Activated effector memory CD4-positive, alpha-beta T cell treated with Interleukin-2 at 50 U/mL for 16 hours (primary cell): ENCODE measurements at regions not wholly inside any gene's neighbourhood (a gene's known extent, or its start where the extent isn't known, plus 50 kb on each side); places are given as distances from the start of the nearest gene placed in this dataset.
"Not testable (repeated sequence)": the region's sequence is repeated elsewhere in the genome, so short reads cannot be mapped to it uniquely, and the experiment has no call there.

ENCODE experiments used
- DNase-seq: peaks from one replicate; pipeline ENCODE4 v3.0.0-alpha.2; 2020

GRCh38 chr13:22960827-22961226, 220.0 kb upstream of the SGCG start:
- DNase-seq = no peak

- not testable (repeated sequence) for DNase-seq
Observed at GRCh38 chr13:22961342-22961741, 219.4 kb upstream of the SGCG start.

- DNase-seq = no peak
Observed at GRCh38 chr13:22961835-22962537, 218.8 kb upstream of the SGCG start.

- not testable (repeated sequence) for DNase-seq
Observed at GRCh38 chr13:22963384-22964053, 217.3 kb upstream of the SGCG start.

GRCh38 chr13:22964245-22964966, 216.4 kb upstream of the SGCG start:
- no peak for DNase-seq

- DNase-seq = not testable (repeated sequence)
Observed at GRCh38 chr13:22965011-22965857, 215.5 kb upstream of the SGCG start.

GRCh38 chr13:22965858-22966239, 214.9 kb upstream of the SGCG start:
- not testable (repeated sequence) for DNase-seq

GRCh38 chr13:22966753-22967152, 214.0 kb upstream of the SGCG start:
- not testable (repeated sequence) for DNase-seq

- DNase-seq = no peak
Observed at GRCh38 chr13:22967669-22968068, 213.1 kb upstream of the SGCG start.

- no peak for DNase-seq
Observed at GRCh38 chr13:22979952-22980351, 200.8 kb upstream of the SGCG start.

- DNase-seq = no peak
Observed at GRCh38 chr13:22980936-22981335, 199.8 kb upstream of the SGCG start.

GRCh38 chr13:22993148-22993547, 187.6 kb upstream of the SGCG start:
- DNase-seq = no peak

GRCh38 chr13:23003446-23003845, 177.3 kb upstream of the SGCG start:
- no peak for DNase-seq

GRCh38 chr13:23007426-23007825, 173.4 kb upstream of the SGCG start:
- DNase-seq = no peak

GRCh38 chr13:23018143-23018542, 162.6 kb upstream of the SGCG start:
- no peak for DNase-seq

GRCh38 chr13:23020246-23020843, 160.4 kb upstream of the SGCG start:
- DNase-seq = peak; percentile 1

GRCh38 chr13:23021906-23022305, 158.9 kb upstream of the SGCG start:
- no peak for DNase-seq

GRCh38 chr13:23022704-23023103, 158.1 kb upstream of the SGCG start:
- DNase-seq = no peak

GRCh38 chr13:23025864-23026608, 154.7 kb upstream of the SGCG start:
- no peak for DNase-seq

GRCh38 chr13:23039266-23039935, 141.4 kb upstream of the SGCG start:
- no peak for DNase-seq

- DNase-seq = no peak
Observed at GRCh38 chr13:23042181-23042580, 138.6 kb upstream of the SGCG start.
